ENCODE measurements at regions not wholly inside any gene's neighbourhood (a gene's known extent, or its start where the extent isn't known, plus 50 kb on each side); places are given as distances from the start of the nearest gene placed in this dataset.

GRCh38 chr7:26489906-26490639, 198.4 kb downstream of the SNX10 start:
- DNase-seq, result no peak

GRCh38 chr7:26490640-26491624, 199.3 kb downstream of the SNX10 start:
- DNase-seq, result peak; percentile 62

- DNase-seq, result no peak
Measured at GRCh38 chr7:26492816-26493215, 201.2 kb downstream of the SNX10 start.

GRCh38 chr7:26493737-26494428, 202.2 kb downstream of the SNX10 start:
- no peak for DNase-seq

GRCh38 chr7:26495569-26495968, 203.9 kb downstream of the SNX10 start:
- DNase-seq, result no peak

GRCh38 chr7:26497801-26498596, 206.3 kb downstream of the SNX10 start:
- no peak for DNase-seq

- DNase-seq, result no peak
Measured at GRCh38 chr7:26499315-26499897, 207.7 kb downstream of the SNX10 start.

GRCh38 chr7:26500749-26501352, 209.2 kb downstream of the SNX10 start:
- DNase-seq, result no peak

- no peak for DNase-seq
Measured at GRCh38 chr7:26504411-26505120, 212.9 kb downstream of the SNX10 start.

- DNase-seq, result no peak
Measured at GRCh38 chr7:26506196-26506595, 214.5 kb downstream of the SNX10 start.

- DNase-seq, result no peak
Measured at GRCh38 chr7:26507108-26507987, 215.7 kb downstream of the SNX10 start.

- no peak for DNase-seq
Measured at GRCh38 chr7:26508481-26508880, 216.8 kb downstream of the SNX10 start.

- DNase-seq, result no peak
Measured at GRCh38 chr7:26508917-26509316, 217.3 kb downstream of the SNX10 start.

GRCh38 chr7:26510231-26510957, 218.7 kb downstream of the SNX10 start:
- no peak for DNase-seq

- DNase-seq, result no peak
Measured at GRCh38 chr7:26511866-26512265, 220.2 kb downstream of the SNX10 start.

- no peak for DNase-seq
Measured at GRCh38 chr7:26512737-26513136, 221.1 kb downstream of the SNX10 start.

- no peak for DNase-seq
Measured at GRCh38 chr7:26513948-26514347, 222.3 kb downstream of the SNX10 start.

GRCh38 chr7:26514633-26515032, 223.0 kb downstream of the SNX10 start:
- no peak for DNase-seq

GRCh38 chr7:26515314-26515842, 223.7 kb downstream of the SNX10 start:
- no peak for DNase-seq
